GM23338 (cell line): ENCODE measurements at regions not wholly inside any gene's neighbourhood (a gene's known extent, or its start where the extent isn't known, plus 50 kb on each side); places are given as distances from the start of the nearest gene placed in this dataset.

Experiments used
- ATAC-seq: fragments of 200-7000 bp; cut with Tn5 transposase; 3 replicates; pipeline ENCODE4 v1.9.1; 2020
- DNase-seq: peaks from one replicate; pipeline ENCODE4 v3.0.0-alpha.2; 2015; ENCODE audit warnings: low spot score
- H2AFZ ChIP-seq: fragments of 200-600 bp; sonication (generic); 2 replicates; pipeline ENCODE4 v1.8.0; 2016; ENCODE audit warnings: antibody characterized with exemption, mild to moderate bottlenecking, moderate library complexity
- H3F3A ChIP-seq: fragments of 200-600 bp; sonication (generic); replicated peaks from 2 replicates; pipeline ENCODE4 v1.8.0; 2017; ENCODE audit warnings: antibody characterized with exemption, mixed run types, low read depth
- H3K27ac ChIP-seq: fragments of 200-600 bp; sonication (generic); 2 replicates; pipeline ENCODE4 v1.6.1; 2016; ENCODE audit warnings: low read depth
- H3K27me3 ChIP-seq: fragments of 200-600 bp; sonication (generic); 2 replicates; pipeline ENCODE4 v1.8.0; 2016; ENCODE audit warnings: mild to moderate bottlenecking, mixed run types, moderate library complexity; ENCODE audit not compliant: insufficient read depth
- H3K36me3 ChIP-seq: fragments of 200-600 bp; sonication (generic); 2 replicates; pipeline ENCODE4 v1.8.0; 2016; ENCODE audit warnings: mild to moderate bottlenecking; ENCODE audit not compliant: insufficient read depth
- H3K4me1 ChIP-seq: fragments of 200-600 bp; sonication (generic); 2 replicates; pipeline ENCODE4 v1.8.0; 2016; ENCODE audit warnings: mild to moderate bottlenecking, moderate library complexity; ENCODE audit not compliant: insufficient read depth
- H3K4me2 ChIP-seq: fragments of 200-600 bp; sonication (generic); 2 replicates; pipeline ENCODE4 v1.7.1; 2017; ENCODE audit warnings: mixed run types
- H3K4me3 ChIP-seq: fragments of 200-600 bp; sonication (generic); 2 replicates; pipeline ENCODE4 v1.6.1; 2016; ENCODE audit warnings: mixed run types
- H3K79me2 ChIP-seq: fragments of 200-600 bp; sonication (generic); replicated peaks from 2 replicates; pipeline ENCODE4 v1.8.0; 2017; ENCODE audit warnings: mild to moderate bottlenecking; ENCODE audit not compliant: insufficient read depth
- H3K9me2 ChIP-seq: fragments of 200-600 bp; sonication (generic); 2 replicates; pipeline ENCODE4 v1.8.0; 2017; ENCODE audit not compliant: insufficient read depth
- H4K20me1 ChIP-seq: fragments of 200-600 bp; sonication (generic); replicated peaks from 2 replicates; pipeline ENCODE4 v1.8.0; 2017; ENCODE audit warnings: mild to moderate bottlenecking; ENCODE audit not compliant: insufficient read depth
- H3K27ac Mint-ChIP-seq: 2 replicates; pipeline ENCODE4 v1.8.0; 2020; ENCODE audit warnings: inconsistent platforms, mild to moderate bottlenecking, moderate library complexity, mixed read lengths
- H3K27me3 Mint-ChIP-seq: 3 replicates; pipeline ENCODE4 v1.8.0; 2022; ENCODE audit warnings: low read depth, mild to moderate bottlenecking, moderate library complexity, mixed read lengths, inconsistent platforms; ENCODE audit not compliant: insufficient read depth, poor library complexity
- H3K36me3 Mint-ChIP-seq: 3 replicates; pipeline ENCODE4 v1.8.0; 2021; ENCODE audit warnings: low read depth, mild to moderate bottlenecking, inconsistent platforms, moderate library complexity, mixed read lengths
- H3K4me1 Mint-ChIP-seq: 3 replicates; pipeline ENCODE4 v1.8.0; 2020; ENCODE audit warnings: mild to moderate bottlenecking, inconsistent platforms, mixed read lengths
- H3K4me3 Mint-ChIP-seq: 3 replicates; pipeline ENCODE4 v1.8.0; 2021; ENCODE audit warnings: moderate library complexity, mild to moderate bottlenecking, inconsistent platforms, mixed read lengths
- H3K9me3 Mint-ChIP-seq: 3 replicates; pipeline ENCODE4 v1.8.0; 2020; ENCODE audit warnings: moderate library complexity, mild to moderate bottlenecking, inconsistent platforms, mixed read lengths
- CREB1 ChIP-seq: fragments of 250-450 bp; sonication (Bioruptor Pico); IDR thresholded peaks from 2 replicates; pipeline ENCODE4 v1.5.0; 2020; ENCODE audit warnings: low read depth, mild to moderate bottlenecking, moderate library complexity
- EZH2 ChIP-seq: fragments of 200-600 bp; sonication (generic); IDR thresholded peaks from one replicate; pipeline ENCODE4 v1.8.0; 2017; ENCODE audit warnings: antibody characterized with exemption, mild to moderate bottlenecking, low read depth; ENCODE audit not compliant: unreplicated experiment
- JUNB ChIP-seq: IDR thresholded peaks from one replicate; pipeline ENCODE4 v1.6.1; 2016; ENCODE audit warnings: antibody characterized with exemption; ENCODE audit not compliant: unreplicated experiment
- NANOG ChIP-seq: IDR thresholded peaks from 2 replicates; pipeline ENCODE4 v1.6.1; 2016; ENCODE audit warnings: antibody characterized with exemption, borderline replicate concordance
- POLR2AphosphoS5 ChIP-seq: IDR thresholded peaks from 2 replicates; pipeline ENCODE4 v1.6.1; 2016; ENCODE audit warnings: antibody characterized with exemption, low read depth
- REST ChIP-seq: IDR thresholded peaks from one replicate; pipeline ENCODE4 v1.6.1; 2018; ENCODE audit warnings: antibody characterized with exemption; ENCODE audit not compliant: unreplicated experiment
- STAT1 ChIP-seq: IDR thresholded peaks from one replicate; pipeline ENCODE4 v1.6.1; 2016; ENCODE audit warnings: antibody characterized with exemption; ENCODE audit not compliant: unreplicated experiment
- ZNF114 ChIP-seq: fragments of 250-450 bp; sonication (Bioruptor Pico); IDR thresholded peaks from 2 replicates; pipeline ENCODE4 v1.5.0; 2020; ENCODE audit warnings: mild to moderate bottlenecking, moderate library complexity
- ZNF462 ChIP-seq: fragments of 250-450 bp; sonication (Bioruptor Pico); IDR thresholded peaks from 2 replicates; pipeline ENCODE4 v1.5.0; 2020; ENCODE audit warnings: mild to moderate bottlenecking, moderate library complexity
- TF ChIP-seq, protein P1 (sequence below), 2 experiments: fragments of 200-600 bp in 1 of 2; sonication (generic) in 1 of 2; conservative IDR thresholded peaks; 2 replicates each; pipeline versions ENCODE4 v1.5.1 to v1.6.1; 2016 to 2017; ENCODE audit warnings: antibody characterized with exemption in 2 of 2, low read depth in 2 of 2, mild to moderate bottlenecking in 2 of 2, moderate library complexity in 1 of 2

- Histone ChIP-seq H3K4me3 (no peak overlapping the region), H3K79me2 (no peaks in the 10 kb centered on the region), H3K27me3 (no peaks in the 10 kb centered on the region), H4K20me1 (no peaks in the 10 kb centered on the region; the same call in 1 of the 2 replicates), H3K36me3 (no peaks in the 10 kb centered on the region), H3F3A (0 out of 2 replicates have a peak, but pooled peaks cover 3% of the 10 kb centered on the region), H3K4me1 (peaks cover 3% of the 10 kb centered on the region), H3K27ac (0 out of 2 replicates have a peak overlapping the region, but pooled peaks have one; percentile 32), H2AFZ (no peak overlapping the region), H3K4me2 (no peak overlapping the region), H3K9me2 (no peaks in the 10 kb centered on the region)
- DNase-seq (no peak), ATAC-seq (peak; percentile 57)
- peaks cover 32% of the 10 kb centered on the region for H3K4me1 Mint-ChIP-seq
- TF ChIP-seq ZNF114 (CRISPR knock-in tag): no peak
- peaks cover 15% of the 10 kb centered on the region for H3K36me3 Mint-ChIP-seq
- H3K27me3 Mint-ChIP-seq: peaks cover 7% of the 10 kb centered on the region
- H3K4me3 Mint-ChIP-seq: no peak overlapping the region
- H3K9me3 Mint-ChIP-seq: peaks cover 17% of the 10 kb centered on the region
- no peak overlapping the region for H3K27ac Mint-ChIP-seq
These were observed 242.6 kb upstream of the CIBAR2 start for GRCh38 chr16:85354686-85355514.

DNA sequence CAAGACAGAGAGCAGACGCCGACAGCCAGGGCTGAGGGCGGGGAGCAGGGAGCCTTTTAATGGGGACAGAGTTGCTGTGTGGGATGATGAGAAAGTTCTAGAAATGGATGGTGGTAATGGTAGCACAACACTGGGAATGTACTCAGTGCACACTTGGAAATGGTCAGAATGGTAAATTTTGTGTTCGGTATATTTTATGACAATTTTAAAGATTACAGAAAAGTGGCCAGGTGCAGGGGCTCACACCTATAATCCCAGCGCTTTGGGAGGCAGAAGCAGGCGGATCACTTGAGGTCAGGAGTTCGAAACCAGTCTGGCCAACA, 243.2 kb upstream of the CIBAR2 start:
- H3K79me2 ChIP-seq: no peaks in the 10 kb centered on the region
- peaks cover 7% of the 10 kb centered on the region for H3K27me3 Mint-ChIP-seq
- H3K27ac ChIP-seq: 0 out of 2 replicates have a peak overlapping the region, but pooled peaks have one; percentile 32
- H3K9me3 Mint-ChIP-seq: peaks cover 17% of the 10 kb centered on the region
- no peak overlapping the region for H3K4me3 ChIP-seq
- H3K4me2 ChIP-seq: no peak overlapping the region
- peaks cover 15% of the 10 kb centered on the region for H3K36me3 Mint-ChIP-seq
- 0 out of 2 replicates have a peak, but pooled peaks cover 3% of the 10 kb centered on the region for H3F3A ChIP-seq
- no peaks in the 10 kb centered on the region; the same call in 1 of the 2 replicates for H4K20me1 ChIP-seq
- H3K4me1 Mint-ChIP-seq: peaks cover 28% of the 10 kb centered on the region
- TF ChIP-seq ZNF462 (CRISPR knock-in tag): no peak
- TF ChIP-seq REST: no peak
- no peak for TF ChIP-seq JUNB
- TF ChIP-seq STAT1: no peak
- no peak for TF ChIP-seq NANOG
- no peak for TF ChIP-seq CREB1 (CRISPR knock-in tag)
- no peak for TF ChIP-seq POLR2AphosphoS5
- no peak for TF ChIP-seq ZNF114 (CRISPR knock-in tag)
- no peak for TF ChIP-seq EZH2
- TF ChIP-seq, protein P1, sequence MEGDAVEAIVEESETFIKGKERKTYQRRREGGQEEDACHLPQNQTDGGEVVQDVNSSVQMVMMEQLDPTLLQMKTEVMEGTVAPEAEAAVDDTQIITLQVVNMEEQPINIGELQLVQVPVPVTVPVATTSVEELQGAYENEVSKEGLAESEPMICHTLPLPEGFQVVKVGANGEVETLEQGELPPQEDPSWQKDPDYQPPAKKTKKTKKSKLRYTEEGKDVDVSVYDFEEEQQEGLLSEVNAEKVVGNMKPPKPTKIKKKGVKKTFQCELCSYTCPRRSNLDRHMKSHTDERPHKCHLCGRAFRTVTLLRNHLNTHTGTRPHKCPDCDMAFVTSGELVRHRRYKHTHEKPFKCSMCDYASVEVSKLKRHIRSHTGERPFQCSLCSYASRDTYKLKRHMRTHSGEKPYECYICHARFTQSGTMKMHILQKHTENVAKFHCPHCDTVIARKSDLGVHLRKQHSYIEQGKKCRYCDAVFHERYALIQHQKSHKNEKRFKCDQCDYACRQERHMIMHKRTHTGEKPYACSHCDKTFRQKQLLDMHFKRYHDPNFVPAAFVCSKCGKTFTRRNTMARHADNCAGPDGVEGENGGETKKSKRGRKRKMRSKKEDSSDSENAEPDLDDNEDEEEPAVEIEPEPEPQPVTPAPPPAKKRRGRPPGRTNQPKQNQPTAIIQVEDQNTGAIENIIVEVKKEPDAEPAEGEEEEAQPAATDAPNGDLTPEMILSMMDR (conservative IDR thresholded peaks at IDR 0.05; ENCODE audit: low read depth in 2 of 2): no peak
- no peak overlapping the region for H3K4me3 Mint-ChIP-seq
- no peak for DNase-seq
- no peaks in the 10 kb centered on the region for H3K36me3 ChIP-seq
- H3K4me1 ChIP-seq: peaks cover 3% of the 10 kb centered on the region
- no peak overlapping the region for H2AFZ ChIP-seq
- no peaks in the 10 kb centered on the region for H3K9me2 ChIP-seq
- no peaks in the 10 kb centered on the region for H3K27me3 ChIP-seq
- no peak overlapping the region for H3K27ac Mint-ChIP-seq
- no peak for ATAC-seq
